ENCODE measurements at regions not wholly inside any gene's neighbourhood (a gene's known extent, or its start where the extent isn't known, plus 50 kb on each side); places are given as distances from the start of the nearest gene placed in this dataset.

- TF ChIP-seq CTCF (IDR thresholded peaks at IDR 0.05) (no peak), POLR2A (IDR thresholded peaks at IDR 0.05) (no peak)
Measured at GRCh38 chr21:35748678-35749314, 311.5 kb downstream of the SETD4 start.

Measured in thyroid gland (tissue), 4 donors.